ENCODE measurements at regions not wholly inside any gene's neighbourhood (a gene's known extent, or its start where the extent isn't known, plus 50 kb on each side); places are given as distances from the start of the nearest gene placed in this dataset.

DNA sequence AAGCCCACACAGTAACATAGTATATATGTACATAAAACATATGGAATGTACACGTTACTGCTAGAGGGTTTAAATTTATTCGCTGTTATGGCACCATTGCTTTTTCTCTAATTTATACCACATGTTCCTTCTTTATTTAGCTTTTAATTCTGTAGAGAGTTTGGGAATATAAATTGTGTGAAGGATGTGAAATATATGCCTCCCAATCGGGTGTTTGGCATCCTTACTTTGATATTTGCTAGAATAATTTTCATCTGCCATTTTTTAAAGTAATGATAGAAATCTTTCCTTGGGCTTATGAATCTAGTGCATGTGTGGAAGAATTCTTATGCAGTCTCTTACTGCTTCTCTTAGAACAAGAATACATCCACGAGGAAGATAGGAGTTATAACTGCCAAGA is 509.8 kb upstream of the RAG2 start:
- TF ChIP-seq, protein P1, sequence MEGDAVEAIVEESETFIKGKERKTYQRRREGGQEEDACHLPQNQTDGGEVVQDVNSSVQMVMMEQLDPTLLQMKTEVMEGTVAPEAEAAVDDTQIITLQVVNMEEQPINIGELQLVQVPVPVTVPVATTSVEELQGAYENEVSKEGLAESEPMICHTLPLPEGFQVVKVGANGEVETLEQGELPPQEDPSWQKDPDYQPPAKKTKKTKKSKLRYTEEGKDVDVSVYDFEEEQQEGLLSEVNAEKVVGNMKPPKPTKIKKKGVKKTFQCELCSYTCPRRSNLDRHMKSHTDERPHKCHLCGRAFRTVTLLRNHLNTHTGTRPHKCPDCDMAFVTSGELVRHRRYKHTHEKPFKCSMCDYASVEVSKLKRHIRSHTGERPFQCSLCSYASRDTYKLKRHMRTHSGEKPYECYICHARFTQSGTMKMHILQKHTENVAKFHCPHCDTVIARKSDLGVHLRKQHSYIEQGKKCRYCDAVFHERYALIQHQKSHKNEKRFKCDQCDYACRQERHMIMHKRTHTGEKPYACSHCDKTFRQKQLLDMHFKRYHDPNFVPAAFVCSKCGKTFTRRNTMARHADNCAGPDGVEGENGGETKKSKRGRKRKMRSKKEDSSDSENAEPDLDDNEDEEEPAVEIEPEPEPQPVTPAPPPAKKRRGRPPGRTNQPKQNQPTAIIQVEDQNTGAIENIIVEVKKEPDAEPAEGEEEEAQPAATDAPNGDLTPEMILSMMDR (IDR thresholded peaks at IDR 0.05; ENCODE audit: insufficient read depth, low read depth, low read length): no peak
- no peak for TF ChIP-seq EZH2 (IDR thresholded peaks at IDR 0.05; ENCODE audit: insufficient read depth, low read length)
